A549 (cell line): ENCODE measurements at regions not wholly inside any gene's neighbourhood (a gene's known extent, or its start where the extent isn't known, plus 50 kb on each side); places are given as distances from the start of the nearest gene placed in this dataset.

ENCODE experiments used
- ATAC-seq, 2 experiments: fragments of 200-7000 bp in 1 of 2; fragments of >200 bp in 1 of 2; cut with Nextera tagmentation in 1 of 2; cut with Tn5 transposase in 1 of 2; 3 replicates each; pipeline versions ENCODE4 v1.8.0 to v1.9.1; 2018 to 2020; ENCODE audit warnings: mild to moderate bottlenecking in 1 of 2, moderate library complexity in 1 of 2
- CTCF ChIA-PET: fragments of 300-600 bp; sonication (Branson Sonifier 250); formaldehyde crosslinking; extraction: SDS; loops from one replicate; lab custom pipeline; 2021; ENCODE audit warnings: antibody characterized with exemption, inconsistent platforms; lab: Yijun Ruan, JAX
- POLR2A ChIA-PET: fragments of 350-600 bp; formaldehyde crosslinking; extraction: SDS; loops from one replicate; lab custom pipeline; 2021; ENCODE audit warnings: antibody characterized with exemption, inconsistent platforms; lab: Yijun Ruan, JAX
- DNase-seq, 2 experiments: peaks; one replicate each; pipeline versions ENCODE4 v3.0.0 to v3.0.0-alpha.2; 2011 to 2016; ENCODE audit warnings: low read depth in 1 of 2, low spot score in 1 of 2
- FAIRE-seq: peaks from 2 replicates; lab custom pipeline; 2011; peaks lifted over from hg19 to GRCh38; lab: Jason Lieb, UNC
- H3K27ac ChIP-seq, 2 experiments: fragments of >200 bp; sonication (Bioruptor Twin); formaldehyde crosslinking; 3 replicates each; pipeline ENCODE4 v1.5.1; 2016 to 2017
- H3K4me1 ChIP-seq: fragments of >200 bp; sonication (Bioruptor Twin); formaldehyde crosslinking; 3 replicates; pipeline ENCODE4 v1.6.1; 2016
- H3K4me2 ChIP-seq: fragments of >200 bp; sonication (Bioruptor Twin); formaldehyde crosslinking; 3 replicates; pipeline ENCODE4 v1.6.1; 2016
- H3K4me3 ChIP-seq: fragments of >200 bp; sonication (Bioruptor Twin); formaldehyde crosslinking; 3 replicates; pipeline ENCODE4 v1.5.1; 2016
- H3K9me3 ChIP-seq: fragments of >200 bp; sonication (Bioruptor Twin); formaldehyde crosslinking; 3 replicates; pipeline ENCODE4 v1.6.1; 2016
- E2F6 ChIP-seq: IDR thresholded peaks from 2 replicates; pipeline ENCODE4 v1.6.1; 2012; ENCODE audit warnings: low read depth, borderline replicate concordance
- HES2 ChIP-seq: fragments of >200 bp; sonication (Bioruptor Twin); formaldehyde crosslinking; IDR thresholded peaks from 2 replicates; pipeline ENCODE4 v1.6.1; 2016
- HEYL ChIP-seq: fragments of 250-450 bp; sonication (Bioruptor Pico); IDR thresholded peaks from 2 replicates; pipeline ENCODE4 v1.8.0; 2021; ENCODE audit warnings: mild to moderate bottlenecking, moderate library complexity
- KDM1A ChIP-seq: fragments of 200-600 bp; sonication (generic); IDR thresholded peaks from 2 replicates; pipeline ENCODE4 v1.6.1; 2016; ENCODE audit warnings: low read depth, mild to moderate bottlenecking
- MAX ChIP-seq: IDR thresholded peaks from 2 replicates; pipeline ENCODE4 v1.6.1; 2012
- MAZ ChIP-seq: fragments of 150-350 bp; IDR thresholded peaks from 2 replicates; pipeline ENCODE4 v1.6.1; 2014; ENCODE audit warnings: antibody characterized with exemption, low read depth, low read length, borderline replicate concordance
- PHF8 ChIP-seq: fragments of 200-600 bp; sonication (generic); IDR thresholded peaks from 2 replicates; pipeline ENCODE4 v1.6.1; 2016; ENCODE audit warnings: low read depth, mild to moderate bottlenecking, antibody characterized with exemption, moderate library complexity, borderline replicate concordance
- RAD21 ChIP-seq, 2 experiments: fragments of >200 bp in 1 of 2; sonication (Bioruptor Twin) in 1 of 2; formaldehyde crosslinking in 1 of 2; IDR thresholded peaks in 1 of 2; conservative IDR thresholded peaks in 1 of 2; 2 replicates in 1 of 2; 3 replicates in 1 of 2; pipeline ENCODE4 v1.6.1; 2012 to 2018; ENCODE audit warnings: inconsistent platforms in 1 of 2
- RARB ChIP-seq: fragments of 250-450 bp; sonication (Bioruptor Pico); IDR thresholded peaks from 2 replicates; pipeline ENCODE4 v1.8.0; 2021; ENCODE audit warnings: mild to moderate bottlenecking, moderate library complexity
- REST ChIP-seq: fragments of 200-600 bp; sonication (generic); IDR thresholded peaks from 2 replicates; pipeline ENCODE4 v1.6.1; 2016; ENCODE audit warnings: antibody characterized with exemption, mild to moderate bottlenecking, moderate library complexity
- RNF2 ChIP-seq: fragments of 200-600 bp; sonication (generic); IDR thresholded peaks from 2 replicates; pipeline ENCODE4 v1.6.1; 2016; ENCODE audit warnings: low read depth, mild to moderate bottlenecking, antibody characterized with exemption, moderate library complexity, borderline replicate concordance
- SMC3 ChIP-seq: fragments of >200 bp; sonication (Bioruptor Twin); formaldehyde crosslinking; IDR thresholded peaks from 3 replicates; pipeline ENCODE4 v1.6.1; 2018; ENCODE audit warnings: inconsistent platforms
- TFCP2L1 ChIP-seq: fragments of 250-450 bp; sonication (Bioruptor Pico); IDR thresholded peaks from 2 replicates; pipeline ENCODE4 v1.5.0; 2021; ENCODE audit warnings: mild to moderate bottlenecking
- ZC3H11A ChIP-seq: fragments of 450-650 bp; IDR thresholded peaks from 2 replicates; pipeline ENCODE4 v1.6.1; 2014; ENCODE audit warnings: antibody characterized with exemption, mild to moderate bottlenecking
- ZFP36 ChIP-seq: fragments of 450-650 bp; IDR thresholded peaks from 2 replicates; pipeline ENCODE4 v1.6.1; 2014; ENCODE audit warnings: borderline replicate concordance; ENCODE audit not compliant: partially characterized antibody
- ZSCAN20 ChIP-seq: fragments of 250-450 bp; sonication (Bioruptor Pico); IDR thresholded peaks from 2 replicates; pipeline ENCODE4 v1.8.0; 2022; ENCODE audit warnings: mild to moderate bottlenecking, moderate library complexity
- WGBS: methylation state at CpG from one replicate; pipeline ENCODE4 v1.1.6; 2017; ENCODE audit errors: missing lambda C conversion rate; 5-methylcytosine and 5-hydroxymethylcytosine counted together
- TF ChIP-seq, protein P1 (sequence below): fragments of >200 bp; sonication (Bioruptor Twin); formaldehyde crosslinking; IDR thresholded peaks from 3 replicates; pipeline ENCODE4 v1.5.1; 2016

DNA sequence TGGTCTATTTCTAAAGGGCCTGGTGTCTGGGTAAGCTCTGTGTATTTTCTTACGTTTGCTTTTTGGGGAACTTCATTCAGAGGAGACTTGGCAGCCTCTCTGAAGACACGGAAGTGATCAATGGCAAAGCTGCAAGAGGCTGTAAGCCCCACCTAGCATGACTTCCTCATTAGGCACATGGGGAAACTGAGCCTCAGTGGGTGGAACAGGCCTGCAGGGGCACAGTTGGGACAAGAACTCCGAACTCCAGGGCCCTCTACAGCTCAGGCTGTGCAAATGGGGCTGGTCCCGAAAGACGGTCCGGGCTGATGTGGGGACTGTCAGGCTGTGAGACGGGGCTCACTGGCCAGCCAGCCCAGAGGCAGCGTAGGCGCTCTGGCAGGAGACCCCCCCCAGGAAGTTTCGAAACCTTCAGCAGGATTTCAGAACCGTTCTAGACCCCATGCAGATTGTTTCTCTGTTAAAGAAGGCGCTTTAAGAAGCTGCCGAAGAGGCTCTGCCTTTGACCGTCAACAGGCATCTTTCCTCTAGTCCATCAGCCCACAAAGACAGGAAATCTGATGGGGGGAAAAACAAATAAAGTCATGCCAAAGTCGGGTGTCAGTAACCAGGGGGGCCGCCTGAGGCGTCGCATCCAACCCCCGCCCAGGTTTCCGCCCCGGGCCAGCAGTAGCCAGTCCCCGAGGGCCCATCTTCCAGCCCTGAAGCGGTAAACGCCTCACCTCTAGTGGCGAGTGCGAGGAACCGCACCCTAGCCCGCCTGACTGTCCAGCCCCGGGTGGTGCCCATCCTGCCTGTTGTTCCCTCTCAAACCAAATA, 79.8 kb upstream of the TBC1D3K start:
- CTCF ChIA-PET = interaction anchor here (0.6 to 6.9 kb wide), 14 partner anchors 10 to 471 kb away, joined by 3 to 48 read pairs (median 4); partner anchors contain the start of gene HNF1B
- POLR2A ChIA-PET = interaction anchor here (0.7 kb wide), 1 partner anchor 100 kb away, joined by 3 read pairs; the partner anchor contains the start of gene HNF1B
- Histone ChIP-seq H3K4me2 (peak overlapping the region; percentile 71), H3K4me1 (peaks cover 16% of the 10 kb centered on the region; the same call in 2 of the 3 replicates), H3K4me3 (no peak overlapping the region), H3K9me3 (no peaks in the 10 kb centered on the region), H3K27ac (peak overlapping the region in 1 of 2 experiments; percentile 24; a peak in 3 of 6 replicates)
- 37% methylated on average over 29 of the region's 29 CpGs for WGBS
- ATAC-seq (peak; percentile 96 to 99), DNase-seq (peak; percentile 71 to 87), FAIRE-seq (no peak)
- TF ChIP-seq RAD21 (conservative IDR thresholded peaks at IDR 0.05 in 1 of 2, IDR thresholded peaks at IDR 0.05 in 1 of 2) (peak; percentile 90 to 93), ZC3H11A (no peak), SMC3 (peak; percentile 83), MAX (peak; percentile 34; the same call in 1 of the 2 replicates)
- TF ChIP-seq, protein P1, sequence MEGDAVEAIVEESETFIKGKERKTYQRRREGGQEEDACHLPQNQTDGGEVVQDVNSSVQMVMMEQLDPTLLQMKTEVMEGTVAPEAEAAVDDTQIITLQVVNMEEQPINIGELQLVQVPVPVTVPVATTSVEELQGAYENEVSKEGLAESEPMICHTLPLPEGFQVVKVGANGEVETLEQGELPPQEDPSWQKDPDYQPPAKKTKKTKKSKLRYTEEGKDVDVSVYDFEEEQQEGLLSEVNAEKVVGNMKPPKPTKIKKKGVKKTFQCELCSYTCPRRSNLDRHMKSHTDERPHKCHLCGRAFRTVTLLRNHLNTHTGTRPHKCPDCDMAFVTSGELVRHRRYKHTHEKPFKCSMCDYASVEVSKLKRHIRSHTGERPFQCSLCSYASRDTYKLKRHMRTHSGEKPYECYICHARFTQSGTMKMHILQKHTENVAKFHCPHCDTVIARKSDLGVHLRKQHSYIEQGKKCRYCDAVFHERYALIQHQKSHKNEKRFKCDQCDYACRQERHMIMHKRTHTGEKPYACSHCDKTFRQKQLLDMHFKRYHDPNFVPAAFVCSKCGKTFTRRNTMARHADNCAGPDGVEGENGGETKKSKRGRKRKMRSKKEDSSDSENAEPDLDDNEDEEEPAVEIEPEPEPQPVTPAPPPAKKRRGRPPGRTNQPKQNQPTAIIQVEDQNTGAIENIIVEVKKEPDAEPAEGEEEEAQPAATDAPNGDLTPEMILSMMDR = peak; percentile 82

DNA sequence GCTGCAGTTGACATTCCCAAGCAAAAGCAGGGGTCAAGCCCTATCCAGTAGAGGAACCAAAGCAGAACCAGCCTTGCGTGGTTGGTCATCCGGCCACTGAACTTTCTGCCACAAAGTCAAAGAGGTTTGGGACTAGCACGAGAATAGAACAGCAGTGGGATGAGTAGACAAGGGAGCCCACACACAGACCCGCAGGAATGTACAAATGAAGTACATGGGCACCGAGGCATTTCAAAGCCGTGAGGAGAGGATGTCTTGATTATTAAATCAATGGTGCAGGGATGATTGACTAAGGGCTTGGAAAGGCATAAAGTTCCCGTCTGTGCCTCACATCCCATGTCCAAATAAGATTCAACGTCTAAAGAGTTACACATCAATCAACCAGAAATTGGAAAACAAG, 81.8 kb upstream of the TBC1D3K start:
- peaks cover 7% of the 10 kb centered on the region; the same call in 2 of the 3 replicates for H3K4me1 ChIP-seq
- H3K4me3 ChIP-seq = no peak overlapping the region
- H3K4me2 ChIP-seq = no peak overlapping the region
- TF ChIP-seq, protein P1 = no peak
- no peak for TF ChIP-seq RARB (CRISPR knock-in tag)
- TF ChIP-seq HES2 = no peak
- TF ChIP-seq E2F6 = no peak
- TF ChIP-seq REST = no peak
- no peak for TF ChIP-seq KDM1A
- no peak for TF ChIP-seq HEYL (CRISPR knock-in tag)
- no peak for TF ChIP-seq TFCP2L1 (CRISPR knock-in tag)
- no peak for TF ChIP-seq SMC3
- TF ChIP-seq PHF8 = no peak
- no peak for TF ChIP-seq ZSCAN20
- TF ChIP-seq RNF2 = no peak
- TF ChIP-seq ZFP36 = no peak
- TF ChIP-seq MAX = no peak
- no peak for TF ChIP-seq MAZ
- TF ChIP-seq, all 56 proteins: peak for 0
- FAIRE-seq = no peak
- WGBS = 89% methylated on average over 8 of the region's 8 CpGs
- no peak overlapping the region for H3K27ac ChIP-seq
- POLR2A ChIA-PET = no interaction called here
- CTCF ChIA-PET = interaction anchor here (1.2 to 6.9 kb wide), 8 partner anchors 11 to 192 kb away, joined by 3 to 48 read pairs (median 12); partner anchors contain the start of gene HNF1B
- H3K9me3 ChIP-seq = no peaks in the 10 kb centered on the region
- DNase-seq = no peak
- no peak for ATAC-seq
